PC-3 (cell line): ENCODE measurements at regions not wholly inside any gene's neighbourhood (a gene's known extent, or its start where the extent isn't known, plus 50 kb on each side); places are given as distances from the start of the nearest gene placed in this dataset.

Experiments used
- ATAC-seq: fragments of 200-7000 bp; cut with Tn5 transposase; 2 replicates; pipeline ENCODE4 v1.9.1; 2020; ENCODE audit warnings: mild to moderate bottlenecking, moderate library complexity
- BruUV-seq: library from RNA; stranded (reverse); fragments of 400-500 nt; replicated peaks from 2 replicates; lab custom pipeline; 2021; lab: Mats Ljungman, UMichigan
- CTCF ChIA-PET: fragments of 300-600 bp; sonication (Branson Sonifier 250); formaldehyde crosslinking; loops from one replicate; lab custom pipeline; 2022; ENCODE audit warnings: antibody characterized with exemption; lab: Charles Lee
- POLR2A ChIA-PET: fragments of 300-600 bp; sonication (Branson Sonifier 250); formaldehyde crosslinking; loops from one replicate; lab custom pipeline; 2022; ENCODE audit warnings: antibody characterized with exemption; ENCODE audit not compliant: unreplicated experiment; lab: Charles Lee
- DNase-seq: peaks from one replicate; pipeline ENCODE4 v3.0.0-alpha.2; 2015
- H2AFZ ChIP-seq: fragments of 300-600 bp; sonication (generic); 2 replicates; pipeline ENCODE4 v1.6.0; 2016; ENCODE audit warnings: antibody characterized with exemption, low read length
- H3F3A ChIP-seq: fragments of 300-600 bp; sonication (generic); one replicate; pipeline ENCODE4 v1.6.0; 2017; ENCODE audit warnings: antibody characterized with exemption, low read length, control low read depth, mild to moderate bottlenecking; ENCODE audit not compliant: unreplicated experiment
- H3K27ac ChIP-seq: fragments of 300-600 bp; sonication (generic); 2 replicates; pipeline ENCODE4 v1.5.1; 2016; ENCODE audit warnings: mild to moderate bottlenecking, low read length
- H3K27me3 ChIP-seq: fragments of 300-600 bp; sonication (generic); 2 replicates; pipeline ENCODE4 v1.6.1; 2016; ENCODE audit warnings: low read length, mixed read lengths
- H3K36me3 ChIP-seq: fragments of 300-600 bp; sonication (generic); 2 replicates; pipeline ENCODE4 v1.6.1; 2016; ENCODE audit warnings: low read depth, mixed run types, low read length, mixed read lengths
- H3K4me1 ChIP-seq: fragments of 300-600 bp; sonication (generic); 2 replicates; pipeline ENCODE4 v1.5.1; 2016; ENCODE audit warnings: low read length; ENCODE audit not compliant: insufficient read depth
- H3K4me2 ChIP-seq: fragments of 300-600 bp; sonication (generic); 2 replicates; pipeline ENCODE4 v1.6.0; 2016; ENCODE audit warnings: low read length
- H3K4me3 ChIP-seq: fragments of 300-600 bp; sonication (generic); 2 replicates; pipeline ENCODE4 v1.5.1; 2016; ENCODE audit warnings: mild to moderate bottlenecking, low read length, mixed read lengths
- H3K79me2 ChIP-seq: fragments of 300-600 bp; sonication (generic); 2 replicates; pipeline ENCODE4 v1.6.1; 2017; ENCODE audit warnings: low read length, mixed read lengths
- H3K9ac ChIP-seq: fragments of 300-600 bp; sonication (generic); 2 replicates; pipeline ENCODE4 v1.6.0; 2016; ENCODE audit warnings: mild to moderate bottlenecking, low read length
- H3K9me2 ChIP-seq: fragments of 300-600 bp; sonication (generic); replicated peaks from 2 replicates; pipeline ENCODE4 v1.6.1; 2016; ENCODE audit warnings: mixed run types, low read length, mixed read lengths
- H3K9me3 ChIP-seq: fragments of 300-600 bp; sonication (generic); 2 replicates; pipeline ENCODE4 v1.6.1; 2016; ENCODE audit warnings: low read length, mixed read lengths
- H4K20me1 ChIP-seq: fragments of 300-600 bp; sonication (generic); 2 replicates; pipeline ENCODE4 v1.6.1; 2016; ENCODE audit warnings: low read length, mixed read lengths
- EZH2 ChIP-seq: fragments of 300-600 bp; sonication (generic); IDR thresholded peaks from one replicate; pipeline ENCODE4 v1.6.1; 2017; ENCODE audit warnings: antibody characterized with exemption, mild to moderate bottlenecking, low read length; ENCODE audit not compliant: unreplicated experiment
- EZH2phosphoT487 ChIP-seq: fragments of 300-600 bp; sonication (generic); IDR thresholded peaks from 2 replicates; pipeline ENCODE4 v1.6.1; 2018; ENCODE audit warnings: mild to moderate bottlenecking, antibody characterized with exemption, low read length, borderline replicate concordance
- intact Hi-C: fragments of 100-400 bp; cut with micrococcal nuclease; formaldehyde crosslinking; loops from 2 replicates; pipeline ENCODE4 v1.9.0; 2023
- TF ChIP-seq, protein P1 (sequence below): fragments of 300-600 bp; sonication (generic); conservative IDR thresholded peaks from 2 replicates; pipeline ENCODE4 v1.5.1; 2017; ENCODE audit warnings: antibody characterized with exemption, low read depth, mild to moderate bottlenecking, low read length

DNA sequence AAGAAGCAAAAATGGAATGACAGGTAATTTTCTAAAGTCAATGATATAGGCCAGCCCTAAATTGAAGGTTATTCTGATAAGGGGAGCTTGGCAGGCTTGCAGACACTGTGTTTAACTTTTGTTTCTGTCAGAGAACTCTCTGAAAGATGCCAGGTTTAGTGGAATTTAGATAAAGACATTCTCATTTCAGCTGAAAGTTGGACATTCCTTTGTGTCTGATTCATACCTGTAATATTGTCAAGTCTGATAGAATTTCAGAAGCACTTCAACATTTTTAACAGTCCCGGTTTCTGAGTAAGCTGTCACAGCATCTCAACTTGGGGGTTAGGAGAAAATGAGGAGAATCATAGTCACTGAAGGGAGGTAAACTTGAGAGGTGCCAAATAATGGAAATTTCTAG, 84.0 kb downstream of the DIPK2A start:
- H4K20me1 ChIP-seq = no peaks in the 10 kb centered on the region
- H2AFZ ChIP-seq = no peak overlapping the region
- peaks cover 32% of the 10 kb centered on the region for H3K4me1 ChIP-seq
- no peaks in the 10 kb centered on the region for H3K27me3 ChIP-seq
- no peaks in the 10 kb centered on the region for H3K36me3 ChIP-seq
- no peaks in the 10 kb centered on the region for H3K9me2 ChIP-seq
- H3K27ac ChIP-seq = no peak overlapping the region
- BruUV-seq = no TSS peak
- no peaks in the 10 kb centered on the region for H3F3A ChIP-seq
- H3K9ac ChIP-seq = no peak overlapping the region
- TF ChIP-seq, protein P1, sequence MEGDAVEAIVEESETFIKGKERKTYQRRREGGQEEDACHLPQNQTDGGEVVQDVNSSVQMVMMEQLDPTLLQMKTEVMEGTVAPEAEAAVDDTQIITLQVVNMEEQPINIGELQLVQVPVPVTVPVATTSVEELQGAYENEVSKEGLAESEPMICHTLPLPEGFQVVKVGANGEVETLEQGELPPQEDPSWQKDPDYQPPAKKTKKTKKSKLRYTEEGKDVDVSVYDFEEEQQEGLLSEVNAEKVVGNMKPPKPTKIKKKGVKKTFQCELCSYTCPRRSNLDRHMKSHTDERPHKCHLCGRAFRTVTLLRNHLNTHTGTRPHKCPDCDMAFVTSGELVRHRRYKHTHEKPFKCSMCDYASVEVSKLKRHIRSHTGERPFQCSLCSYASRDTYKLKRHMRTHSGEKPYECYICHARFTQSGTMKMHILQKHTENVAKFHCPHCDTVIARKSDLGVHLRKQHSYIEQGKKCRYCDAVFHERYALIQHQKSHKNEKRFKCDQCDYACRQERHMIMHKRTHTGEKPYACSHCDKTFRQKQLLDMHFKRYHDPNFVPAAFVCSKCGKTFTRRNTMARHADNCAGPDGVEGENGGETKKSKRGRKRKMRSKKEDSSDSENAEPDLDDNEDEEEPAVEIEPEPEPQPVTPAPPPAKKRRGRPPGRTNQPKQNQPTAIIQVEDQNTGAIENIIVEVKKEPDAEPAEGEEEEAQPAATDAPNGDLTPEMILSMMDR = no peak
- TF ChIP-seq EZH2 (no peak), EZH2phosphoT487 (no peak)
- peak; percentile 76 for ATAC-seq
- peak; percentile 68 for DNase-seq
- ChIA-PET CTCF (no interaction called here), POLR2A (interaction anchor here (0.6 kb wide), 1 partner anchor 375 kb away, joined by 7 read pairs; no protein-coding TSS in a partner anchor)
- no peak overlapping the region for H3K4me3 ChIP-seq
- H3K4me2 ChIP-seq = peak overlapping the region; percentile 33; the same call in 1 of the 2 replicates
- H3K79me2 ChIP-seq = no peaks in the 10 kb centered on the region
- H3K9me3 ChIP-seq = no peaks in the 10 kb centered on the region
- intact Hi-C loops = loop anchor here (5.0 kb wide), 1 partner anchor 78 kb away; no protein-coding TSS in a partner anchor

DNA sequence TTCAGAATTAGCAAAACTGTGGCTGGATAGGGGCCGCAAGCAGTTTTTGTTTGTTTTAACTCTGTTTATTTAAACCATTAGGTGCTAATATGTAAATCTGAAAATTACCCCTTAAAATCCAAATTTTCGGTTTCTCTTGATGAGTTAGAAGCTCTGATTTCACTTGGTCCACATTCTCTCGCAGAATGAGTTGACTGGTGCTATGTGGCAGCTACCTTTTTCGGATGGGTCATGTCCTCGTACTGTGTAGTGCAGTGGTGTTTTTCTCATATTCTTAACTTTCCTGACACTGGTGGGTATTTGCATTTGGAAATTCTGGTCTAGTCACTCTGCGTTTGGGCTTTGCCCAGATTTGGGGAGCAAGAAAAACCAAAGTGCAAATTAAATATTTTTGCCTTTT, 87.1 kb downstream of the DIPK2A start:
- TF ChIP-seq EZH2 (no peak), EZH2phosphoT487 (no peak)
- TF ChIP-seq, protein P1 = no peak
- Histone ChIP-seq H3K36me3 (no peaks in the 10 kb centered on the region), H3F3A (no peaks in the 10 kb centered on the region), H3K27me3 (no peaks in the 10 kb centered on the region), H3K4me1 (peaks cover 21% of the 10 kb centered on the region), H3K79me2 (no peaks in the 10 kb centered on the region), H4K20me1 (no peaks in the 10 kb centered on the region), H2AFZ (no peak overlapping the region), H3K9me2 (no peaks in the 10 kb centered on the region), H3K4me3 (no peak overlapping the region), H3K9me3 (no peaks in the 10 kb centered on the region), H3K9ac (no peak overlapping the region), H3K4me2 (no peak overlapping the region), H3K27ac (no peak overlapping the region)
- BruUV-seq = no TSS peak
- ATAC-seq = no peak
- no peak for DNase-seq
- intact Hi-C loops = loop anchor here (5.0 kb wide), 1 partner anchor 81 kb away; no protein-coding TSS in a partner anchor
- ChIA-PET POLR2A (no interaction called here), CTCF (no interaction called here)

DNA sequence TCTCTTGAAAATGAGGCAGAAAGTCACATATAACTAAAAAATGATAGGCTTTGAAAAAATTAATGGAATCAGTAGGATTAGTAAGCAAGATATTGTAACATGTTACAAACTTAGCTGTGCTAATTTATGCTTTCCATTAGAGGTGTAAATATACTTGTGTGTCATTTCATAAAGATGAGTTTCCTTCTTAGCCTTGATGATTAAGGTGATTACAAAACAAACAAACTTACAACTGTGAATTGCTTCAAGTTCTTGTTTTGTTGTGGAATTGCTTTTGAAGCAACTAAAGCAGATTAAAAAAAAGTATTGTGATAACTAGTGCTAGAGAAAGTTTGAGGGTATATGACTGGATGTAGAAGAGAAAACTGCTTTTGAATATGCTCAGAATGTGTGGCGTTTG, 87.9 kb downstream of the DIPK2A start:
- H3K27me3 ChIP-seq = no peaks in the 10 kb centered on the region
- no peak for ATAC-seq
- H3F3A ChIP-seq = no peaks in the 10 kb centered on the region
- H3K9me3 ChIP-seq = no peaks in the 10 kb centered on the region
- ChIA-PET CTCF (no interaction called here), POLR2A (no interaction called here)
- no peaks in the 10 kb centered on the region for H3K79me2 ChIP-seq
- no peaks in the 10 kb centered on the region for H3K9me2 ChIP-seq
- intact Hi-C loops = loop anchor here (5.0 kb wide), 1 partner anchor 82 kb away; no protein-coding TSS in a partner anchor
- H3K36me3 ChIP-seq = no peaks in the 10 kb centered on the region
- no peak for DNase-seq
- BruUV-seq = no TSS peak
- no peak overlapping the region for H3K4me3 ChIP-seq
- no peak overlapping the region for H2AFZ ChIP-seq
- TF ChIP-seq, protein P1 = no peak
- no peak for TF ChIP-seq EZH2phosphoT487
- TF ChIP-seq EZH2 = no peak
- H3K4me2 ChIP-seq = no peak overlapping the region
- H3K4me1 ChIP-seq = peaks cover 17% of the 10 kb centered on the region
- H4K20me1 ChIP-seq = no peaks in the 10 kb centered on the region
- no peak overlapping the region for H3K9ac ChIP-seq
- H3K27ac ChIP-seq = no peak overlapping the region
